ENCODE measurements at regions not wholly inside any gene's neighbourhood (a gene's known extent, or its start where the extent isn't known, plus 50 kb on each side); places are given as distances from the start of the nearest gene placed in this dataset.

DNA sequence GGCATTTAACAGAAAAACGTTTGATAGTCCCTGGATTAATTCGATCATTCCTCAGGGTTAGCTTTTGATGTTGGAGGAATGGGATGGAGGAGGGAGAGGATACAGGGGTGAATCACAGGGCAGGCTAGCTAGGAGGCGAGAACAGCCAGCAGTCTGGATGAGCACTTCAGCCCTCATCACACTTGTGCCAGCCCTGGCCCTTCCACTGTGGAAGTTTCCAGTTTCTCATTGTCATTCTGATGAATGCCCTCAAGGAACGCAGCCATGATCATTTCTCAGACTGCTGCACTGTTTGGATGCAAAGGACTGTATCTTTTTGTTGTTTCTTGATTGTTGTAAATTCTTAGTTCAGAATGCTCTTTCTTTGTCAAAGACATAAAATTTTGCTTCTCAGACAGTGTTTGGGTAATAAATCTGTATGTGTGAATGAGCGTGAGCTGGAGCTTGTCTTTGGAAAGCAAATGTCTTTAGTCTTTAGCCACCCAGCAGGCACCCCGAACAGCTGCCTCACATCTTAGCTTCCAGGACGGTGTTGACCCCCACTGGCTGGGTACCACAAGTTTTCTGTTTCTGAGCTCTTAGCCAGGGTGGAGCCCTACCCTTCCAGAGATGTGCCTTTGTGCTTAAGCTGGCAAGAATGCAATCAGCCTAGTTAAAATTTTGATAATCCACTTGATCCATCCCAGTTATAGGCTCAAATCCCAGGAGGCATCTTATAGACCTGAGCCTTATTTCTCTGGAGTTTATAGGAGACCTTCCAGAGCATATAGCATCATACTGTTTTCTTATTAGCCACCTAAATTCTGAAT lies 121.1 kb downstream of the PDCD6IP start:
- H3K27ac Mint-ChIP-seq, result no peak overlapping the region
- peaks cover 6% of the 10 kb centered on the region for H3K4me1 Mint-ChIP-seq
- ATAC-seq (no peak), DNase-seq (ENCODE audit: low spot score in 2 of 2) (no peak)
- no peaks in the 10 kb centered on the region for H3K9me3 Mint-ChIP-seq
- H3K36me3 Mint-ChIP-seq, result no peaks in the 10 kb centered on the region
- H3K4me3 Mint-ChIP-seq, result no peak overlapping the region

DNA sequence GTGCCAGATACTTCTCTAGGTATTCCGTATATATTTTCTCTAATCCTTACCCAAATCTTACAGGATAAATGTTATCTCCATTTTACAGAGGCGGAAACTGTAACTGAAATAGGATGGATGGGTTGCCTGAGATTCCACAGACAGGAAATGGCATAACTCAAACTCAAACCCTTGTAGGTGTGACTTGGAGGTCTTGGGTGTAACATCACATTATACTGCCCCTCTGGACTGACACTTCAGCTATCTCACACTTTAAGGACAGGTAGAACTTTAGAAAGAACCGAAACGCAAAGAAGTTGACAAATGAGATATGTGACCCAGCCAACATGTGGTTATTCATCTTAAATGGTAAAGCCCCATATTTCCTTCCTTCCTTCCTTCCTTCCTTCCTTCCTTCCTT lies 122.1 kb downstream of the PDCD6IP start:
- Mint-ChIP-seq H3K27ac (no peak overlapping the region), H3K9me3 (no peaks in the 10 kb centered on the region), H3K36me3 (no peaks in the 10 kb centered on the region), H3K4me3 (no peak overlapping the region), H3K4me1 (peaks cover 6% of the 10 kb centered on the region)
- no peak for ATAC-seq
- DNase-seq (ENCODE audit: low spot score in 2 of 2), result no peak

DNA sequence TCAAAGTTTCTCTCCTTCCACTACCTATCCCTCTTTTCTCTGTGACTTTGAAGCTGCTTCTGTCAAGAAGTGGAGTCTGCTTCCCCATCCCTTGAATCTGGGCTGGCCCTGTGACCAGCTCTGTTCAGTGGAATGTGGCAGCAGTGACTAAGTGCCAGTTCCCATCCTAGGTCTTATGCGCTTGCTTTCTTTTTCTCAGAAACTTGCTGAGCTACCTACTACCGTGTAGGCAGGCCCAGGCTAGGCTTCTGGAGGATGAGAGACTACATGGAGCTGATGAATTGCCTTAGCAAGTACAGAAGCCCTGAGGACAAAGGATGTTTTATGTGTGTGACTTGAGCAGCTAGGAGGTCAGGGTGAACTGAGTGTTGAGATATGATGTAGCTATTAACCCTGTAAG lies 123.2 kb downstream of the PDCD6IP start:
- Mint-ChIP-seq H3K27ac (no peak overlapping the region), H3K4me3 (no peak overlapping the region), H3K4me1 (no peaks in the 10 kb centered on the region), H3K9me3 (no peaks in the 10 kb centered on the region), H3K36me3 (no peaks in the 10 kb centered on the region)
- ATAC-seq (no peak), DNase-seq (ENCODE audit: low spot score in 2 of 2) (no peak)

DNA sequence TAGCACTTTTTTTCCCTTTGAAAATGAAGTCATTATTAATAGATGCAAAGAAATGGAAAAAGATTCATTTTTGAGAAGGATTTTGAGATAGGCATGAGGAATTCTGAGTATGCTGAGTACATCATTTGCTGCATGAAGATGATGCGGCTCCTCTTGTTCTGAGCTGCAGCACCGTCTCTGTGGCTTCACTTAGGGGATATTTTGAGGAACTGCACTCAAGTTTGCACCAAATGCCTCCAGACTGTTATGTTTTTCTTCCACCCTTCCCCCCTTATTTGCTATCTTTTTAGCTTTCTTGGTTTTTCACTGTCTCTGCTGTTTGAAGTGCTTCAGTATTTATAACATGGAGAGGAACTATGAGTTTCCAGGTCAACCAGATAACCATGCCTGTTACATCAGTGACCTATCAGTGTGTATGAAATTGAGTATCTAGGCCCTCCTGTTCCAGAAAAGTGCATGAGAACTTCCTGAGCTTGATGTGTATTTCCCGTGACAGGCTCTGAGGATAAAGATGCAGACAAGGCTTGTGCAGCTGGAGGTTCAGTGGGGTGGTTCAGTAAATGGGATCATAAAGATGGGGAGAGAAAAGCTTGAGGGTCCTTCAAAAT lies 128.7 kb downstream of the PDCD6IP start:
- H3K4me3 Mint-ChIP-seq, result no peak overlapping the region
- ATAC-seq, result no peak
- H3K27ac Mint-ChIP-seq, result no peak overlapping the region
- no peak for DNase-seq (ENCODE audit: low spot score in 2 of 2)
- H3K9me3 Mint-ChIP-seq, result no peaks in the 10 kb centered on the region
- no peaks in the 10 kb centered on the region for H3K36me3 Mint-ChIP-seq
- no peaks in the 10 kb centered on the region for H3K4me1 Mint-ChIP-seq

- DNase-seq (ENCODE audit: low spot score in 2 of 2) (no peak), ATAC-seq (peak; percentile 33)
- Mint-ChIP-seq H3K4me1 (no peaks in the 10 kb centered on the region), H3K4me3 (no peak overlapping the region), H3K27ac (no peak overlapping the region), H3K36me3 (no peaks in the 10 kb centered on the region), H3K9me3 (no peaks in the 10 kb centered on the region)
These were observed 131.4 kb downstream of the PDCD6IP start for GRCh38 chr3:33929813-33930212.

- Mint-ChIP-seq H3K27ac (no peak overlapping the region), H3K4me3 (no peak overlapping the region), H3K36me3 (no peaks in the 10 kb centered on the region), H3K4me1 (no peaks in the 10 kb centered on the region), H3K9me3 (no peaks in the 10 kb centered on the region)
- ATAC-seq, result no peak
- DNase-seq (ENCODE audit: low spot score in 2 of 2), result no peak
These were observed 133.1 kb downstream of the PDCD6IP start for GRCh38 chr3:33931512-33931911.

- DNase-seq (ENCODE audit: low spot score in 2 of 2) (no peak), ATAC-seq (no peak)
- Mint-ChIP-seq H3K4me3 (no peak overlapping the region), H3K27ac (no peak overlapping the region), H3K4me1 (no peaks in the 10 kb centered on the region), H3K36me3 (no peaks in the 10 kb centered on the region), H3K9me3 (no peaks in the 10 kb centered on the region)
These were observed 133.8 kb downstream of the PDCD6IP start for GRCh38 chr3:33932010-33932764.

DNA sequence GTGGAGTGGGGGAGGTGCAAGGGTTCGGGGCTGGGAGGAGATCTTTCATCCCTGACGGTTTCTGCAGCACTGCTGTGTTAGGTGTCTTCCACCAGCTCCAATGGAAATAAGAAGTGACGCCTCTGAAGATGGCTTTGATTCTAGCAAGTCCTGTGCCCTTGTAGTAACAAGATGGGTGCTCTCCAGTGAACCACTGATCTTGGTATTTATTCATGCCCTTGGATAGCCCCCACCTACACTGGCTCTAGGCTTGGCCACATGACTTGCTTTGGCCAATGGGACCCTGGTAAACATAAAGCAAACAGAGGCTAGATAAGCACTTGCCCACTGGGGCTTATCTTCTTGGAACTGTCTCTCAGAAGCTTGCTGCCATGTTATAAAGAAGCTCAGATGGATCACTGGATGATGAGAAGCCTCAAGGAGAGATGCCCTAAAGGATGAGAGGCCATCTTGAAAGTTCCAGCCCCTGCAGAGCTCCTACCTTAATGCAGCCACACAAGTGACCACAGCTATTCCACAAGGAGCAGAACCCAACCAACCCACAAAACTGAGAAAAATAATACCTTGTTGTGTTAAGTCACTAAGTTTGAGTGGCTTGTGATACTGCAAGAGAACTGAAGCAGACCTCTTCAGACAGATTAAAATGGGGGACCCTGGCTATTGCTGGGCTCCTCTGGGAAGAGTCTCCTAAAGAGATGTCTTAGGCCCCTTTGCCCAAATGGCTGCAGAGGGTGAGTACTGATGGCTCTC lies 137.9 kb downstream of the PDCD6IP start:
- Mint-ChIP-seq H3K27ac (no peak overlapping the region), H3K4me3 (no peak overlapping the region), H3K4me1 (peaks cover 6% of the 10 kb centered on the region), H3K9me3 (no peaks in the 10 kb centered on the region), H3K36me3 (no peaks in the 10 kb centered on the region)
- ATAC-seq (no peak), DNase-seq (ENCODE audit: low spot score in 2 of 2) (no peak)

DNA sequence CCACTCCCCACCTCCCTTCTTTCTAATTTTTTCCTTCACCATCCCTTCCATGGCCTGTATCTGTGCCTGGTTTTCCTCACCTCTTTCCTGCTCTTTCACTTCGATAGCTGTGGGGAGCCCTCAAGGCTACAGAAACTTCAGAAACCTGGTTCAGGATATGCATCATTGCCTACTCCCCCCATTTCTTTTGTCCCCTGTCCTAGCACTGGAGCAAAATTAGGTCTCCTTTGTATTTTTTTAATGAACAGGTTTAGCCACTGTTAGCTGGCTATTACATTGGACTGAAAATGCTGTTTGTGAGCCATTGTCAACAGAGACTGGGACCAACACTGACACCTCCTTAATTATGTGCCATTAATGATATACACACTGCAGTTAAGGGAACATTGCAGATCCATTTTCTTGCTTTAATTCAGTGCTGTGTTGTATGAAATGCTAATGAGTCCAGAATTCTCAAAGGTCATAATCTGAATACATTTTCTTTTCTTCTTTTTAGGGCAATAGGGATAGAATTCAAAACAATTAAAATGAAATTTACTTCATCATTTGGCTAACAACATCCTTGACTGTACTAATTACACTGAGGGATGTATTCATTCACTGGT lies 138.6 kb downstream of the PDCD6IP start:
- Mint-ChIP-seq H3K27ac (no peak overlapping the region), H3K9me3 (no peaks in the 10 kb centered on the region), H3K4me1 (peaks cover 6% of the 10 kb centered on the region), H3K36me3 (no peaks in the 10 kb centered on the region), H3K4me3 (no peak overlapping the region)
- ATAC-seq (no peak), DNase-seq (ENCODE audit: low spot score in 2 of 2) (no peak)

- ATAC-seq (no peak), DNase-seq (ENCODE audit: low spot score in 2 of 2) (no peak)
- H3K36me3 Mint-ChIP-seq, result no peaks in the 10 kb centered on the region
- no peak overlapping the region for H3K4me3 Mint-ChIP-seq
- H3K27ac Mint-ChIP-seq, result no peak overlapping the region
- peaks cover 6% of the 10 kb centered on the region for H3K4me1 Mint-ChIP-seq
- no peaks in the 10 kb centered on the region for H3K9me3 Mint-ChIP-seq
These were observed 139.2 kb downstream of the PDCD6IP start for GRCh38 chr3:33937628-33938027.

GRCh38 chr3:33940149-33940548 lies 141.7 kb downstream of the PDCD6IP start:
- Mint-ChIP-seq H3K36me3 (no peaks in the 10 kb centered on the region), H3K4me3 (no peak overlapping the region), H3K4me1 (peaks cover 6% of the 10 kb centered on the region), H3K9me3 (no peaks in the 10 kb centered on the region), H3K27ac (no peak overlapping the region)
- DNase-seq (ENCODE audit: low spot score in 2 of 2) (no peak), ATAC-seq (peak; percentile 75)

- H3K4me1 Mint-ChIP-seq, result peaks cover 6% of the 10 kb centered on the region
- ATAC-seq (no peak), DNase-seq (ENCODE audit: low spot score in 2 of 2) (no peak)
- H3K27ac Mint-ChIP-seq, result no peak overlapping the region
- no peaks in the 10 kb centered on the region for H3K36me3 Mint-ChIP-seq
- H3K9me3 Mint-ChIP-seq, result no peaks in the 10 kb centered on the region
- H3K4me3 Mint-ChIP-seq, result no peak overlapping the region
These were observed 142.3 kb downstream of the PDCD6IP start for GRCh38 chr3:33940736-33941135.

DNA sequence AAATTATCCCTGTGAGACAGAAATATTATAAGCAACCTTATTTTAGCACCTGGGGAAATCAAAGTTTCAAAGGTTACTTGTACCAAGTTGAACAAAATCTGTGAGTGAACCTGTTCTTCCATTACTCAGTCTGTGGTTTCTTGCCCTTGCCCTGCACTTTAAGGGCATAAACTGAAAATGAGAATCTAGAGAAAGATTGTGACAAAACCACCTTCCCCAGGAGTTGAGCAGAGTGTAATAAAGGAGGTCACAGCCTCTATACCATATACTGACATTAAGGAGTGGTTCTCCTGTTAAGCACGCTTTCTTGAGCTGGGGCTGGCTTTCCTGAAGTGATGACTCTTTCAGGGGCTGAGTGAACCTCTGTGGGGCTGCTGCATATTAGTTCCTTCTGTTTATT lies 143.4 kb downstream of the PDCD6IP start:
- no peak overlapping the region for H3K27ac Mint-ChIP-seq
- DNase-seq (ENCODE audit: low spot score in 2 of 2) (no peak), ATAC-seq (peak; percentile 85)
- H3K4me3 Mint-ChIP-seq, result no peak overlapping the region
- H3K4me1 Mint-ChIP-seq, result peaks cover 6% of the 10 kb centered on the region
- no peaks in the 10 kb centered on the region for H3K36me3 Mint-ChIP-seq
- H3K9me3 Mint-ChIP-seq, result no peaks in the 10 kb centered on the region

- ATAC-seq (no peak), DNase-seq (ENCODE audit: low spot score in 2 of 2) (no peak)
- H3K9me3 Mint-ChIP-seq, result no peaks in the 10 kb centered on the region
- H3K4me3 Mint-ChIP-seq, result no peak overlapping the region
- peaks cover 6% of the 10 kb centered on the region for H3K4me1 Mint-ChIP-seq
- H3K36me3 Mint-ChIP-seq, result no peaks in the 10 kb centered on the region
- no peak overlapping the region for H3K27ac Mint-ChIP-seq
These were observed 144.2 kb downstream of the PDCD6IP start for GRCh38 chr3:33942483-33943150.

All from stimulated activated effector memory CD8-positive, alpha-beta T cell treated with anti-CD3 and anti-CD28 coated beads, Interleukin-12 subunit alpha, Interleukin-12 subunit beta, amount 100 ng/mL, for 72 hours (primary cell).